ENCODE measurements at regions not wholly inside any gene's neighbourhood (a gene's known extent, or its start where the extent isn't known, plus 50 kb on each side); places are given as distances from the start of the nearest gene placed in this dataset.

- Histone ChIP-seq H3F3A (replicated peaks; ENCODE audit: low read depth) (no peaks in the 10 kb centered on the region), H3K4me3 (no peak overlapping the region), H3K36me3 (ENCODE audit: insufficient read depth) (no peaks in the 10 kb centered on the region), H3K79me2 (replicated peaks; ENCODE audit: insufficient read depth) (no peaks in the 10 kb centered on the region), H3K27ac (ENCODE audit: low read depth) (no peak overlapping the region), H2AFZ (no peak overlapping the region), H4K20me1 (replicated peaks; ENCODE audit: insufficient read depth) (no peaks in the 10 kb centered on the region), H3K4me2 (no peak overlapping the region), H3K27me3 (ENCODE audit: insufficient read depth) (no peaks in the 10 kb centered on the region), H3K9me2 (ENCODE audit: insufficient read depth) (peaks cover 9% of the 10 kb centered on the region), H3K4me1 (ENCODE audit: insufficient read depth) (peaks cover 33% of the 10 kb centered on the region)
- no peak overlapping the region for H3K4me3 Mint-ChIP-seq
- no peaks in the 10 kb centered on the region for H3K27me3 Mint-ChIP-seq (ENCODE audit: insufficient read depth, low read depth, poor library complexity)
- ATAC-seq (no peak), DNase-seq (ENCODE audit: low spot score) (no peak)
- peaks cover 17% of the 10 kb centered on the region for H3K4me1 Mint-ChIP-seq
- TF ChIP-seq CTCF (conservative IDR thresholded peaks at IDR 0.05; ENCODE audit: low read depth in 2 of 2) (no peak), REST (IDR thresholded peaks at IDR 0.05; ENCODE audit: unreplicated experiment) (no peak), JUNB (IDR thresholded peaks at IDR 0.05; ENCODE audit: unreplicated experiment) (no peak), EZH2 (IDR thresholded peaks at IDR 0.05; ENCODE audit: low read depth, unreplicated experiment) (no peak), ETS1 (IDR thresholded peaks at IDR 0.05) (no peak), CREB1 (CRISPR knock-in tag; IDR thresholded peaks at IDR 0.05; ENCODE audit: low read depth) (no peak), NANOG (IDR thresholded peaks at IDR 0.05; ENCODE audit: borderline replicate concordance) (no peak), ZNF114 (CRISPR knock-in tag; IDR thresholded peaks at IDR 0.05) (no peak), ZNF331 (CRISPR knock-in tag; IDR thresholded peaks at IDR 0.05; ENCODE audit: low read depth) (no peak), POLR2AphosphoS5 (IDR thresholded peaks at IDR 0.05; ENCODE audit: low read depth) (no peak), ZNF462 (CRISPR knock-in tag; IDR thresholded peaks at IDR 0.05) (no peak)
- H3K27ac Mint-ChIP-seq = no peak overlapping the region
- H3K36me3 Mint-ChIP-seq (ENCODE audit: low read depth) = peaks cover 30% of the 10 kb centered on the region
- peaks cover 16% of the 10 kb centered on the region; the same call in 2 of the 3 replicates for H3K9me3 Mint-ChIP-seq
These were observed 299.3 kb upstream of the POU5F2 start for GRCh38 chr5:94040591-94041148.
